Right atrium auricular region (tissue), 2 donors: ENCODE measurements at regions not wholly inside any gene's neighbourhood (a gene's known extent, or its start where the extent isn't known, plus 50 kb on each side); places are given as distances from the start of the nearest gene placed in this dataset.

Experiments used
- DNase-seq: peaks from one replicate; pipeline ENCODE4 v3.0.0-alpha.2; 2019; ENCODE audit warnings: low spot score
- H3K27ac ChIP-seq, 2 donors: fragments of 200-600 bp; sonication (generic); 1 replicate in 1 of 2; 2 replicates in 1 of 2; pipeline ENCODE4 v1.5.1; 2016 to 2019
- H3K27me3 ChIP-seq, 2 donors: fragments of 200-600 bp; sonication (generic); one replicate each; pipeline versions ENCODE4 v1.5.1 to v1.6.0; 2017 to 2019
- H3K36me3 ChIP-seq: fragments of 200-600 bp; sonication (generic); one replicate; pipeline ENCODE4 v1.5.1; 2016
- H3K4me1 ChIP-seq, 2 donors: fragments of 200-600 bp; sonication (generic); one replicate each; pipeline versions ENCODE4 v1.5.1 to v1.6.0; 2017 to 2019
- H3K4me3 ChIP-seq, 2 donors: fragments of 200-600 bp; sonication (generic); 1 replicate in 1 of 2; 2 replicates in 1 of 2; pipeline ENCODE4 v1.5.1; 2017 to 2019; ENCODE audit warnings: mild to moderate bottlenecking in 1 of 2, moderate library complexity in 1 of 2
- H3K9me3 ChIP-seq, 2 donors: fragments of 200-600 bp; sonication (generic); one replicate each; pipeline ENCODE4 v1.5.1; 2019
- TF ChIP-seq, protein P1 (sequence below), 2 donors: fragments of 200-600 bp; sonication (generic); IDR thresholded peaks; one replicate each; pipeline ENCODE4 v1.5.1; 2019; ENCODE audit warnings: antibody characterized with exemption in 2 of 2

DNA sequence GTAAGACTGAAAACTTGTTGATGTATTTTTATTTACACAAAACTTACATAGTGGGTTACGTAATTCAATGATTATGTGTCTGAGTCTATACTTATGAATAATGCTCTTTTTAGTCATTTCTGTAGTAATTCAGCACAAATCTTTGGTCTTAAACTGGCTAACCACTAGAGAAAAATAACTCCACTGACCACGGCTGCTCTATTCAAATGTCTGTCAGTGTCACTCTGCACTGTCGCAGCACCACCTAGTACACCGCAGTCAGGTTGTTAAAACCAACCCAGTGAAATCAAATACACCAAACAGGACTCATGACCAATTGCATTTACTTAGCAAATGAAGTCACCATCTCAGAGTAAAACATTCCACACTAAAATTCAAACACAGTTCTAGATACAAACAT, 93.5 kb upstream of the CCDC28A start:
- H3K27me3 ChIP-seq = no peaks in the 10 kb centered on the region
- no peak overlapping the region for H3K4me3 ChIP-seq
- H3K4me1 ChIP-seq = no peaks in the 10 kb centered on the region
- no peak for DNase-seq
- no peaks in the 10 kb centered on the region for H3K9me3 ChIP-seq
- H3K36me3 ChIP-seq = no peaks in the 10 kb centered on the region
- H3K27ac ChIP-seq = no peak overlapping the region
- TF ChIP-seq, protein P1, sequence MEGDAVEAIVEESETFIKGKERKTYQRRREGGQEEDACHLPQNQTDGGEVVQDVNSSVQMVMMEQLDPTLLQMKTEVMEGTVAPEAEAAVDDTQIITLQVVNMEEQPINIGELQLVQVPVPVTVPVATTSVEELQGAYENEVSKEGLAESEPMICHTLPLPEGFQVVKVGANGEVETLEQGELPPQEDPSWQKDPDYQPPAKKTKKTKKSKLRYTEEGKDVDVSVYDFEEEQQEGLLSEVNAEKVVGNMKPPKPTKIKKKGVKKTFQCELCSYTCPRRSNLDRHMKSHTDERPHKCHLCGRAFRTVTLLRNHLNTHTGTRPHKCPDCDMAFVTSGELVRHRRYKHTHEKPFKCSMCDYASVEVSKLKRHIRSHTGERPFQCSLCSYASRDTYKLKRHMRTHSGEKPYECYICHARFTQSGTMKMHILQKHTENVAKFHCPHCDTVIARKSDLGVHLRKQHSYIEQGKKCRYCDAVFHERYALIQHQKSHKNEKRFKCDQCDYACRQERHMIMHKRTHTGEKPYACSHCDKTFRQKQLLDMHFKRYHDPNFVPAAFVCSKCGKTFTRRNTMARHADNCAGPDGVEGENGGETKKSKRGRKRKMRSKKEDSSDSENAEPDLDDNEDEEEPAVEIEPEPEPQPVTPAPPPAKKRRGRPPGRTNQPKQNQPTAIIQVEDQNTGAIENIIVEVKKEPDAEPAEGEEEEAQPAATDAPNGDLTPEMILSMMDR (IDR thresholded peaks at IDR 0.05) = no peak

DNA sequence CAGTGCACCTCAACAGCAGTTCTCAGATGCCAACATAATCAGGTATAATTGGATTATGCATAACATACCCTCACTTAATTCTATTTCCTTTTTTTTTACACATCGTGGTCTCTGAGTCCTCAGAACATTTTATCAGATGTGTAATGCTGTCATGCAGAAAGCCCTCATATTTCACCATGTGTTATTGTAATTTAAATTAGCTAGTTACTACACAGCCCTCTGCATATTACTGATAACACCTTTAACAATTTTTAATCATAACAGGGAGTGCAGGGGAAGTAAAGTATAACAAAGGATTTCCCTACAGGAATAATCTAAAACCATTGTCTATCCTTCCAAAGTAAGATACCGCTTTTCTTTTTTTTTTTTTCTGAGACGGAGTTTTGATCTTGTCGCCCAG, 91.9 kb upstream of the CCDC28A start:
- Histone ChIP-seq H3K27me3 (no peaks in the 10 kb centered on the region), H3K4me1 (no peaks in the 10 kb centered on the region), H3K4me3 (no peak overlapping the region), H3K36me3 (no peaks in the 10 kb centered on the region), H3K27ac (no peak overlapping the region), H3K9me3 (no peaks in the 10 kb centered on the region)
- DNase-seq = no peak
- TF ChIP-seq, protein P1 (IDR thresholded peaks at IDR 0.05) = no peak

DNA sequence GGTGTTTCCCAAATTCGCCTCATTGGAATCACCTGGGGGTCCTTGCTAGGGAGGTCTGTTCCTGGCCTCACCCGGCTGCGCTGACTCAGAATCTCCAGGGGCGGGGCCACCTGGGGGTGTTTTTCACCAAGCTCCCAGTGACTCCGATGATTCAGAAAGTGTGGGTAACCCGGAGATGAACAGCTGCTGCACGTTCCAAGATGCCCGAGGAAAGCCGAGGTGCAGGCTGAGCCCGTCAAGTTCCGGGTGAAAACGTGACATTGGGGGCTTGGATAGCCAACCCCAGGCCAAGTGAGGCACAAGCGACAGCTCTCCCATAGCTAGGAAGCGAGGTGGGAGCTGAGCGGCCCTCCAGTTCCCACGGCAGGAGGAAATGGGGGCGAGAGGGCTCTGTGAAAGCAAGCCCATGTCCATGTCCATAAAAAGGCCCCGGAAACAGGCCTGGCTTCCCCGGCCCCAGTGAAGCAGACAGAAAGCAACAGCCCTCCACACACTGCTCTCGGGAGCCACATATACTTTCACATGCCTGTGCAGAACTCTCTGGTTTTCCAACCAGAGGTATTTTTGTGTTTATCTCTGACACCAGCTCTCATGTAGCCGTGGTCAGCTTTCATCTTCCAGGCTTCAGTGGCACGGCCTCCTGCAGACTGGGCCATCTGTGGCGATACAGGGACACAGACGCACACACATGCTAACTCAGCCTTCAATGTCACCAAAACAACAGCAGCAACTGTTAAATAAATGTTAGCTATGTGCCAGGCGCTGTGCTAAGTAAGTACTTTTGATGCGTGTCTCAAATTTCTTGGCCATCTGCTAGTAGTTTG, 90.7 kb upstream of the CCDC28A start:
- H3K9me3 ChIP-seq = no peaks in the 10 kb centered on the region
- no peak for DNase-seq
- H3K36me3 ChIP-seq = no peaks in the 10 kb centered on the region
- TF ChIP-seq, protein P1 (IDR thresholded peaks at IDR 0.05) = no peak
- H3K27ac ChIP-seq = no peak overlapping the region
- no peak overlapping the region for H3K4me3 ChIP-seq
- no peaks in the 10 kb centered on the region for H3K27me3 ChIP-seq
- H3K4me1 ChIP-seq = no peaks in the 10 kb centered on the region

DNA sequence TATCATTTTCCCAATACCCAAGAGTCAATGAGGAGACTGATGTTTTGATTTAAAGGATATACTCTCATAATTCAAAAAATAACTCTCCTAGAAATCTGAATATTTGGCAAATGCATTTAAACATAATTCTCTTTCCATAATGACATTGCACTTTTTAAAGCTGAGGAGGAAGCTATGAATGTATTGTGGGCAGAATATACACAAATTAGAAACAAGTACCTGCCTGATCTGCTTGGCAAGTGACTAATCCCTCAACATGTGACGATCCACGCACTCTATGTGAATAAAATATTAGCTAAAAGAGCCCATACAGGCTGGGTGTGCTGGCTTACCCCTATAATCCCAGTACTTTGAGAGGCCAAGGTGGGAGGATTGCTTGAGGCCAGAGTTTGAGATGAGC, 88.3 kb upstream of the CCDC28A start:
- Histone ChIP-seq H3K36me3 (no peaks in the 10 kb centered on the region), H3K27ac (no peak overlapping the region), H3K9me3 (no peaks in the 10 kb centered on the region), H3K4me3 (no peak overlapping the region), H3K27me3 (no peaks in the 10 kb centered on the region), H3K4me1 (no peaks in the 10 kb centered on the region)
- DNase-seq = no peak
- TF ChIP-seq, protein P1 (IDR thresholded peaks at IDR 0.05) = no peak

DNA sequence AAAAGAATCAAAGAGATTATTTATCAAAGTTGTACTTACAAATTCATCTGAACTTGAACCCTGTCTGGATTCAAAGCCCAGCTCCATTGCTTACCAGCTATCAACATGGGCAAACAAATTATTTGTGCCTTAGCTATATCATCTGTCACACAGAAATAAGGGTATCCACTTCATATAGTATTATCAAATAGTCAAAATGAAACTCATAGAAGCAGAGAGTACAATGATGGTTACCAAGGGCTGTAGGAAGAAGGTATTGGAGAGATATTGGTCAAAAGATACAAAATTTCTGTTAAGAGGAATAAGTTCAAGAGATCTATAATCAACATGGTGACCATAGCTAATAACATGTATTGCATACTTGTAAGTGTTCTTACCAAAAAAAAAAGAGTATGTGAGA, 87.8 kb upstream of the CCDC28A start:
- Histone ChIP-seq H3K4me1 (no peaks in the 10 kb centered on the region), H3K4me3 (no peak overlapping the region), H3K27ac (no peak overlapping the region), H3K9me3 (no peaks in the 10 kb centered on the region), H3K27me3 (no peaks in the 10 kb centered on the region), H3K36me3 (no peaks in the 10 kb centered on the region)
- TF ChIP-seq, protein P1 (IDR thresholded peaks at IDR 0.05) = no peak
- no peak for DNase-seq

DNA sequence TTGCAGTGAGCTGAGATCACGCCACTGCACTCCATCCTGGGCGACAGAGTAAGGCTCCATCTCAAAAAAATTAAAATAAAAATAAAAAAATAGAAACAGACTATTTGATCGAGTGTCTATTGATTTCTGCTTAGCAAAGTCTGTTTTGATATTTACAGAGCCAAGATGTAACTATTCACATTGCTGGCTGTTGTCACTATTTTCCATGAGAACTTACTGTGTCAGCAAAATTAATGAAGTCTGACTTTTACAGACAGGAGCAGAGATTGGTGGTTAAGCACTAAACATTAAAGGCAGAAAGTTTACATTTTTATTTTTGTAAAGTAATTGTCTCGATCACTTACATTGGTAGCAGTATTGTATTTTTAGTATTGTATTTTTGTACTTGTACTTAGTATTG, 85.0 kb upstream of the CCDC28A start:
- DNase-seq = no peak
- Histone ChIP-seq H3K27ac (no peak overlapping the region), H3K27me3 (no peaks in the 10 kb centered on the region), H3K4me1 (peaks cover 0 to 14% of the 10 kb centered on the region in 2 donors), H3K4me3 (no peak overlapping the region), H3K36me3 (no peaks in the 10 kb centered on the region), H3K9me3 (no peaks in the 10 kb centered on the region)
- TF ChIP-seq, protein P1 (IDR thresholded peaks at IDR 0.05) = no peak
